ENCODE measurements at regions not wholly inside any gene's neighbourhood (a gene's known extent, or its start where the extent isn't known, plus 50 kb on each side); places are given as distances from the start of the nearest gene placed in this dataset.

- ChIA-PET CTCF (interaction anchor here (0.5 kb wide), 1 partner anchor 127 kb away, joined by 3 read pairs; no protein-coding TSS in a partner anchor), POLR2A (no interaction called here)
- TF ChIP-seq ZNF76 (tag by site-specific recombination; IDR thresholded peaks at IDR 0.05; ENCODE audit: borderline replicate concordance, low read depth) (no peak), EGR2 (tag by site-specific recombination; IDR thresholded peaks at IDR 0.05; ENCODE audit: low read depth) (no peak), ZBTB44 (tag by site-specific recombination; IDR thresholded peaks at IDR 0.05) (no peak), ZNF211 (tag by site-specific recombination; IDR thresholded peaks at IDR 0.05; ENCODE audit: low read depth) (no peak), KLF17 (tag by site-specific recombination; IDR thresholded peaks at IDR 0.05) (no peak), ZNF416 (tag by site-specific recombination; IDR thresholded peaks at IDR 0.05) (no peak), ELK4 (IDR thresholded peaks at IDR 0.05; ENCODE audit: borderline replicate concordance, low read depth, low read length) (no peak), ZNF48 (tag by site-specific recombination; IDR thresholded peaks at IDR 0.05) (no peak), ZNF677 (tag by site-specific recombination; IDR thresholded peaks at IDR 0.05) (no peak), PRDM4 (tag by site-specific recombination; IDR thresholded peaks at IDR 0.05) (no peak), ZBTB1 (tag by site-specific recombination; IDR thresholded peaks at IDR 0.05) (no peak), ZBTB17 (tag by site-specific recombination; IDR thresholded peaks at IDR 0.05) (no peak), ZNF518A (tag by site-specific recombination; conservative IDR thresholded peaks at IDR 0.05; ENCODE audit: low read depth) (no peak), BCL6B (tag by site-specific recombination; IDR thresholded peaks at IDR 0.05) (no peak)
- Histone ChIP-seq H3K4me1 (ENCODE audit: control insufficient read depth, insufficient read depth, low read length) (no peaks in the 10 kb centered on the region), H3K4me3 (ENCODE audit: low read depth, low read length) (no peak overlapping the region), H3K27ac (ENCODE audit: extremely low read depth, low read depth, low read length) (no peak overlapping the region), H3K36me3 (ENCODE audit: control insufficient read depth in 2 of 2, insufficient read depth in 1 of 2, low read length in 2 of 2) (no peaks in the 10 kb centered on the region), H3K9me3 (ENCODE audit: control insufficient read depth, insufficient read depth, low read depth, low read length) (no peaks in the 10 kb centered on the region)
Measured at GRCh38 chr3:159904911-159905310, 83.7 kb upstream of the IL12A start.

Data from HEK293 (cell line).